ENCODE measurements at regions not wholly inside any gene's neighbourhood (a gene's known extent, or its start where the extent isn't known, plus 50 kb on each side); places are given as distances from the start of the nearest gene placed in this dataset.

GRCh38 chr10:105840288-105840770 is 1199.2 kb downstream of the SORCS3 start:
- TF ChIP-seq CTCF (IDR thresholded peaks at IDR 0.05; ENCODE audit: control extremely low read depth in 1 of 3, insufficient read depth in 1 of 3, low read depth in 1 of 3, low read length in 3 of 3) (no peak), POLR2A (IDR thresholded peaks at IDR 0.05; ENCODE audit: control extremely low read depth in 1 of 2, low read depth in 2 of 2, low read length in 2 of 2) (no peak), USF2 (IDR thresholded peaks at IDR 0.05; ENCODE audit: low read length) (no peak), JUND (IDR thresholded peaks at IDR 0.05; ENCODE audit: low read length) (no peak), POLR2AphosphoS5 (IDR thresholded peaks at IDR 0.05; ENCODE audit: low read depth, low read length) (no peak), NRF1 (IDR thresholded peaks at IDR 0.05; ENCODE audit: low read depth, low read length) (no peak), TAF1 (IDR thresholded peaks at IDR 0.05; ENCODE audit: low read depth, low read length) (no peak), EZH2 (IDR thresholded peaks at IDR 0.05; ENCODE audit: low read depth, low read length, severe bottlenecking) (no peak), SAP30 (IDR thresholded peaks at IDR 0.05; ENCODE audit: insufficient read depth, insufficient replicate concordance, low read length) (no peak), SP2 (IDR thresholded peaks at IDR 0.05; ENCODE audit: low read length) (no peak), CBX8 (IDR thresholded peaks at IDR 0.05; ENCODE audit: borderline replicate concordance, low read depth, low read length) (no peak), SP4 (IDR thresholded peaks at IDR 0.05; ENCODE audit: low read length) (no peak), MAFK (IDR thresholded peaks at IDR 0.05; ENCODE audit: low read depth, low read length) (no peak), RXRA (IDR thresholded peaks at IDR 0.05; ENCODE audit: insufficient read depth, low read depth, low read length) (no peak)
